Neural cell (in vitro differentiated cells): ENCODE measurements at regions not wholly inside any gene's neighbourhood (a gene's known extent, or its start where the extent isn't known, plus 50 kb on each side); places are given as distances from the start of the nearest gene placed in this dataset.

Experiments
- EP300 ChIP-seq: fragments of 450-650 bp; conservative IDR thresholded peaks from 2 replicates; pipeline ENCODE4 v1.6.1; 2014; ENCODE audit warnings: antibody characterized with exemption, mild to moderate bottlenecking, moderate library complexity; ENCODE audit not compliant: poor library complexity, severe bottlenecking
- MXI1 ChIP-seq: fragments of 450-650 bp; conservative IDR thresholded peaks from 2 replicates; pipeline ENCODE4 v1.6.1; 2014; ENCODE audit warnings: antibody characterized with exemption, mild to moderate bottlenecking; ENCODE audit not compliant: poor library complexity, severe bottlenecking
- TF ChIP-seq, protein P1 (sequence below): fragments of 450-650 bp; IDR thresholded peaks from 2 replicates; pipeline ENCODE4 v1.5.1; 2014; ENCODE audit warnings: antibody characterized with exemption, mild to moderate bottlenecking, moderate library complexity; ENCODE audit not compliant: poor library complexity, severe bottlenecking

DNA sequence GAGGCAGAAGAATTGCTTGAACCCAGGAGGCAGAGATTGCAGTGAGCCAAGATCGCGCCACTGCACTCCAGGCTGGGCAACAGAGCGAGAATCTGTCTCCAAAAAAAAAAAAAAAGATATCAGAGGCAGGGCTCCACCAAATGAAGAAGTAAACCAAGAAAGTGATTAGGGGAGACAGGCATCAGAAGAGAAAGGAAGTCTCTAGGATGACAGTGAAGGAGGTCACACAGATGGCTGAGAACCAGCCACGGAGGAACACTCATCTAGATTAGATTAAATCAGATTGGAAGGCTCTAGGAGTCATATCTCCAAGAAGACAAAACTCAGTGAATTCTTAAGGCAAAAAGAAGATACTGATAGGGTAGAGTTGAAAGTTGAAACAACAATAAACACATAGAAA is 102.2 kb upstream of the CCDC28A start:
- TF ChIP-seq, protein P1, sequence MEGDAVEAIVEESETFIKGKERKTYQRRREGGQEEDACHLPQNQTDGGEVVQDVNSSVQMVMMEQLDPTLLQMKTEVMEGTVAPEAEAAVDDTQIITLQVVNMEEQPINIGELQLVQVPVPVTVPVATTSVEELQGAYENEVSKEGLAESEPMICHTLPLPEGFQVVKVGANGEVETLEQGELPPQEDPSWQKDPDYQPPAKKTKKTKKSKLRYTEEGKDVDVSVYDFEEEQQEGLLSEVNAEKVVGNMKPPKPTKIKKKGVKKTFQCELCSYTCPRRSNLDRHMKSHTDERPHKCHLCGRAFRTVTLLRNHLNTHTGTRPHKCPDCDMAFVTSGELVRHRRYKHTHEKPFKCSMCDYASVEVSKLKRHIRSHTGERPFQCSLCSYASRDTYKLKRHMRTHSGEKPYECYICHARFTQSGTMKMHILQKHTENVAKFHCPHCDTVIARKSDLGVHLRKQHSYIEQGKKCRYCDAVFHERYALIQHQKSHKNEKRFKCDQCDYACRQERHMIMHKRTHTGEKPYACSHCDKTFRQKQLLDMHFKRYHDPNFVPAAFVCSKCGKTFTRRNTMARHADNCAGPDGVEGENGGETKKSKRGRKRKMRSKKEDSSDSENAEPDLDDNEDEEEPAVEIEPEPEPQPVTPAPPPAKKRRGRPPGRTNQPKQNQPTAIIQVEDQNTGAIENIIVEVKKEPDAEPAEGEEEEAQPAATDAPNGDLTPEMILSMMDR: no peak
- TF ChIP-seq MXI1 (no peak), EP300 (no peak)
